Effector memory CD4-positive, alpha-beta T cell (primary cell): ENCODE measurements at regions not wholly inside any gene's neighbourhood (a gene's known extent, or its start where the extent isn't known, plus 50 kb on each side); places are given as distances from the start of the nearest gene placed in this dataset.

ENCODE experiments used
- DNase-seq, 3 donors: peaks; one replicate each; pipeline ENCODE4 v3.0.0-alpha.2; 2020
- H3K27ac ChIP-seq: 2 replicates; pipeline ENCODE4 v1.7.0; 2013; ENCODE audit warnings: mild to moderate bottlenecking, low read length, moderate library complexity; ENCODE audit not compliant: insufficient read depth, poor library complexity, severe bottlenecking
- H3K27me3 ChIP-seq: replicated peaks from 2 replicates; pipeline ENCODE4 v1.7.0; 2013; ENCODE audit warnings: mild to moderate bottlenecking, low read length; ENCODE audit not compliant: insufficient read depth, control insufficient read depth, poor library complexity, severe bottlenecking
- H3K36me3 ChIP-seq: 2 replicates; pipeline ENCODE4 v1.7.0; 2013; ENCODE audit warnings: mild to moderate bottlenecking, low read length, moderate library complexity; ENCODE audit not compliant: control insufficient read depth, insufficient read depth
- H3K4me1 ChIP-seq: 2 replicates; pipeline ENCODE4 v1.7.0; 2013; ENCODE audit warnings: low read length, mild to moderate bottlenecking; ENCODE audit not compliant: control insufficient read depth, insufficient read depth, poor library complexity, severe bottlenecking
- H3K4me3 ChIP-seq: 2 replicates; pipeline ENCODE4 v1.7.0; 2013; ENCODE audit warnings: low read length, low read depth, mild to moderate bottlenecking; ENCODE audit not compliant: insufficient read depth, poor library complexity, severe bottlenecking
- H3K9me3 ChIP-seq: 2 replicates; pipeline ENCODE4 v1.7.0; 2013; ENCODE audit warnings: mild to moderate bottlenecking, low read length, moderate library complexity; ENCODE audit not compliant: control insufficient read depth

DNA sequence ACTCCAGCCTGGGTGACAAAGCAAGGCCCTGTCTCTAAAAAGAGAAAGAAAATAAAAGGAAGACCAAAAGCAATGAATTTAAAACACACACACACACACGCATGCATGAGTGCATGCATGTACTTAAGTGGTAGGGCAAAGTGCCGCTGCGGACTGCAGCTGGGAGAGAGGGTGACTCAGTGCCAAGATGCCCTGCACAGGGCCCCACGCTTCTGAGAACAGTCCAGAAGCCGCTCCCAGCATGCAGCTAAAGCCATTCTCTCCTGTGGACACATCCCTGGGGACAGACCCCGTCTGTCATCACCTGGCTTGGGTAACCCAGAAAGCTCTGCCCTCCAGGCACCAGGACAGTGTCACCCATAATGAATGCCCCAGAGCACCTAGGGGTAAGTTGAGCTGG is 61.0 kb upstream of the MYL10 start:
- peaks cover 6% of the 10 kb centered on the region for H3K4me1 ChIP-seq
- no peak overlapping the region for H3K4me3 ChIP-seq
- no peaks in the 10 kb centered on the region for H3K27me3 ChIP-seq
- no peak for DNase-seq
- H3K9me3 ChIP-seq: no peaks in the 10 kb centered on the region
- no peaks in the 10 kb centered on the region for H3K36me3 ChIP-seq
- no peak overlapping the region for H3K27ac ChIP-seq

DNA sequence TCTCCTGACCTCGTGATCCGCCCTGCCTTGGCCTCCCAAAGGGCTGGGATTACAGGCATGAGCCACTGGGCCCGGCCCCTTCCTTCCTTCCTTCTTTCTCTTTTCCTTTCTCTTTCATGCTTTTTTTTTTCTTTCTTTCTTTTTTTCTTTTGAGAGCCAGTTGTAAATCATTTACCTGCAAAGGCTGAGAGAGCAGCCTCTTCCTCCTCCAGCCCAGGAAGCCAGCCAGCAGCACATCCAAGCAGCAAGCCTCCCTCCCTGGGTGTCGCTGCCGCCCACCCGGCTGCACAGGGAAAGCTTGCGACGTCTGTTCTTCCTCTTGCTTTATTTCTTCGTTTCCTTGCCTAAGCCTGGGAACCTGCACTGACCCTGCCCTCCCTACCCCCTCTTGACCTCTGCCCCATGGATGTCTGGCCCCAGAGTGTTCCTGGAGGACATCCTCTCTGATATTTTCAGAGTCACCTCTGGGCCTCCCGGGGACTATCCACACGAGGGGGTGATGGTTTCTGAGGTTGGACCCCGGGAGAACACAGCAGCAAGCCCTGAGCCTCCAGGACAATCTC is 62.8 kb upstream of the MYL10 start:
- no peak overlapping the region for H3K27ac ChIP-seq
- H3K36me3 ChIP-seq: no peaks in the 10 kb centered on the region
- no peak for DNase-seq
- H3K9me3 ChIP-seq: no peaks in the 10 kb centered on the region
- no peaks in the 10 kb centered on the region for H3K27me3 ChIP-seq
- H3K4me1 ChIP-seq: peaks cover 6% of the 10 kb centered on the region
- no peak overlapping the region for H3K4me3 ChIP-seq

DNA sequence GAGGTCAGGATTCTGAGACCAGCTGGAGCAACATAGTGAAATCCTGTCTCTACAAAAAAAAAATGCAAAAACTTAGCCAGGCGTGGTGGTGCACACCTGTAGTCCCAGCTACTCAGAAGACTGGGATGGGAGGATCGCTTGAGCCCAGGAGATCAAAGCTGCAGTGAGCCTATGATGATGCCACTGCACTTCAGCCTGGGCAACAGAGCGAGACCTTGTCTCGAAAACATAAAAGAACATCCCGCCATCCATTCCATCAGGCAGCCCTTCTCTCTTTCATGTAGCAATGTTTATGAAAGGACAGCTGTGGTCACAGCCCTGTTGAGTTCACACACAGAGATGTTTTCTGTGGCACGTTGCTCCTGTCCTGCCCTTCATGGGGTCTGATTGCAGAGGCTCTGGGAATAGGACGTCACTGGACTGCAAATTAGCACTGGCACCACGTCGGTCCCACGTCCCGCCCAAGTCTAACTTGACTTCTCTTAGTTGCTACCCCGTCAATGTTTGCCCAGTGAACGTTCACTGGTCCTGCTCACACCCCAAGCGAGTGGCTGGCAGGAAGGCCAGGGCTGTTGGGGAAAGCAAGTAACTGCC is 64.5 kb upstream of the MYL10 start:
- H3K27ac ChIP-seq: no peak overlapping the region
- no peak for DNase-seq
- H3K36me3 ChIP-seq: no peaks in the 10 kb centered on the region
- H3K4me1 ChIP-seq: no peaks in the 10 kb centered on the region
- H3K27me3 ChIP-seq: no peaks in the 10 kb centered on the region
- H3K9me3 ChIP-seq: no peaks in the 10 kb centered on the region
- no peak overlapping the region for H3K4me3 ChIP-seq

GRCh38 chr7:101698964-101699363 is 69.9 kb upstream of the MYL10 start:
- H3K9me3 ChIP-seq: no peaks in the 10 kb centered on the region
- no peaks in the 10 kb centered on the region for H3K27me3 ChIP-seq
- H3K4me1 ChIP-seq: no peaks in the 10 kb centered on the region
- H3K4me3 ChIP-seq: no peak overlapping the region
- DNase-seq: no peak
- H3K36me3 ChIP-seq: no peaks in the 10 kb centered on the region
- H3K27ac ChIP-seq: no peak overlapping the region

DNA sequence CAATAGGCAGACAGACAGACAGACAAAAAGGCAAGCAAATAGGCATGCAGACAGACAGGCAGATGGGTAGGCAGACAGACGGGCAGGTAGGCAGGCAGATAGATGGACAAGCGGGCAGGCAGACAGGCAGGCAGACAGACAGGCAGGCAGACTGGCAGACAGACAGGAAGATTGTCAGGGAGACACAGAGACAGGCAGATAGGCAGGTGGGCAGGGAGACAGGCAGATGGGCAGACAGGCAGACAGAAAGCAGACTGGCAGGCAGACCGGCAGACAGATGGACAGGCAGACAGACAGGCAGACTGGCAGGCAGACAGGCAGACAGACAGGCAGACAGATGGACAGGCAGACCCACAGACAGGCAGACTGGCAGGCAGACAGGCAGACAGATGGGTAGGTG is 70.3 kb upstream of the MYL10 start:
- H3K36me3 ChIP-seq: no peaks in the 10 kb centered on the region
- no peak for DNase-seq
- no peak overlapping the region for H3K4me3 ChIP-seq
- H3K9me3 ChIP-seq: no peaks in the 10 kb centered on the region
- H3K4me1 ChIP-seq: no peaks in the 10 kb centered on the region
- H3K27ac ChIP-seq: no peak overlapping the region
- no peaks in the 10 kb centered on the region for H3K27me3 ChIP-seq

DNA sequence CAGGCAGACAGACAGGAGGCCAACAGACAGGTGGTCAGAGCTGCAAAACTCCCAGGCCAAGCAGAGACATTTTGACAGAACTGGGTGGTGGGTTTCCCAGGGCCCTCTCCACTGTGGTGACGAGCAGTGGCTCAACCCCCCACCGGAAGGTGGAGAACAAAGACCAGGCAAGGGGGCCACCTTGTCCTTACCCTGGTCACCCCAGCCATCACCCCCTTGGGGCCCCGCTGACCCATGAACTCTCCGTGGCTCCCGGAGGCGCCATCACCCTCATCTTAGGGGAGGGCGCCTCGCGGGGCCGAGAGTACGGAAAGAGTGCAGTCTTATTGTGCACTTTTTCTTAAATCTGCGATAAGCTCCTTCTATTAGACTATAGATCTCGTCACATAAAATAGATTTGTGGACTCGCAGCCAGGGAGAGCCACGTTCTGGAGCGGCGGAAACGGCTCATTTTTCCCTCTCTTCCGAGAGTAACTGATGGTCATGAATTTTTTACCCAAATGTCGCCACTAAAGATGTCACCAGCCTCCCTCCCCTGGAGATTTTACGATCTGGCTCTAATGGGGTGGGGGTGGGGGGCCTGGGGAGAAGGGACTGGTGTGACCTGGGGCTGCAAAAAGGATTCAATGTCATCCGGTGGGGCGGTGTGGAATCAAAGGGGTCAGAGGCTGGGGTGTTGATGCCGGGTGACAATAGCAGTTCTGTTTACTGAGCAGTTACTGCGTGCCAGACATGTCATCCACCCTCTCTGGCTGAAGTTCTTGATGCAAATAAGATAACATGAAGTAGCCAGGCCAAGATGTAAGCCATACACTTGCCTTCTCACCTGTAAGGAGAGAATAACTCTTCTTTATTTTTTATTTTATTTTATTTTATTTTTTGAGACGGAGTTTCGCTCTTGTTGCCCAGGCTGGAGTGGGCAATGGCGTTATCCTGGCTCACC is 71.1 kb upstream of the MYL10 start:
- Histone ChIP-seq H3K4me1 (no peaks in the 10 kb centered on the region), H3K4me3 (no peak overlapping the region), H3K27me3 (no peaks in the 10 kb centered on the region), H3K27ac (no peak overlapping the region), H3K36me3 (no peaks in the 10 kb centered on the region), H3K9me3 (no peaks in the 10 kb centered on the region)
- DNase-seq: no peak

- Histone ChIP-seq H3K4me1 (no peaks in the 10 kb centered on the region), H3K9me3 (no peaks in the 10 kb centered on the region), H3K4me3 (no peak overlapping the region), H3K36me3 (no peaks in the 10 kb centered on the region), H3K27ac (no peak overlapping the region), H3K27me3 (no peaks in the 10 kb centered on the region)
- no peak for DNase-seq
These were observed 72.2 kb upstream of the MYL10 start for GRCh38 chr7:101701153-101701794.

GRCh38 chr7:101702362-101702850 is 73.3 kb upstream of the MYL10 start:
- H3K27ac ChIP-seq: no peak overlapping the region
- no peak for DNase-seq

DNA sequence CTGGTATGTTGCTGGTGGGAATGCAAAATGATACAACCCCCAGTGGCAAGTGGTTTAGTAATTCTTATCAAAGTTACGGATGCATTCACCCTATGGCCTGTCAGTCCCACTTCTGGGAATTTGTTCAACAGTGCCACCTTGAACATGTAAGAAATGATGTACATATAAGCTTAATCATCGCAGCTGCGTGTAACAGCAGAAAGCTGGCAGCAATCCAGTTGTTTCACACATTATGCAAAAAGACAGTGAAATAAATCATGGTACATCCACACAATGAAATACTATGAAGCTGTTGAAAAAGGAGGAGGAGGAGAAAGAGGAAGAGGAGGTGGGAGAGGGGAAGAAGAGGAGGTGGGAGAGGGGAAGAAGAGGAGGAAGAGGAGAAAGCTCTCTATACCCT is 76.2 kb upstream of the MYL10 start:
- no peak overlapping the region for H3K4me3 ChIP-seq
- no peaks in the 10 kb centered on the region for H3K9me3 ChIP-seq
- no peaks in the 10 kb centered on the region for H3K4me1 ChIP-seq
- H3K27me3 ChIP-seq: no peaks in the 10 kb centered on the region
- no peak for DNase-seq
- no peak overlapping the region for H3K27ac ChIP-seq
- H3K36me3 ChIP-seq: no peaks in the 10 kb centered on the region

More at GRCh38 chr7:101702362-101702850, 73.3 kb upstream of the MYL10 start:
- H3K4me3 ChIP-seq: no peak overlapping the region
- no peaks in the 10 kb centered on the region for H3K9me3 ChIP-seq
- no peaks in the 10 kb centered on the region for H3K4me1 ChIP-seq
- no peaks in the 10 kb centered on the region for H3K27me3 ChIP-seq
- H3K36me3 ChIP-seq: no peaks in the 10 kb centered on the region
